Smooth muscle cell (in vitro differentiated cells): ENCODE measurements at regions not wholly inside any gene's neighbourhood (a gene's known extent, or its start where the extent isn't known, plus 50 kb on each side); places are given as distances from the start of the nearest gene placed in this dataset.
A peak's percentile ranks its signal among the peaks of the same experiment; 100 is the strongest.

Experiments
- DNase-seq: peaks from one replicate; lab custom pipeline; 2025; ENCODE audit not compliant: unreplicated experiment; lab: John Stamatoyannopoulos, UW
- H2AFZ ChIP-seq: fragments of 200-600 bp; sonication (generic); 2 replicates; pipeline ENCODE4 v1.6.0; 2016; ENCODE audit warnings: antibody characterized with exemption, low read depth, mild to moderate bottlenecking
- H3F3A ChIP-seq: fragments of 200-600 bp; sonication (generic); 2 replicates; pipeline ENCODE4 v1.6.0; 2017; ENCODE audit warnings: antibody characterized with exemption, low read depth
- H3K27ac ChIP-seq: fragments of 200-600 bp; sonication (generic); 2 replicates; pipeline ENCODE4 v1.5.1; 2016; ENCODE audit warnings: low read depth, mild to moderate bottlenecking
- H3K27me3 ChIP-seq: fragments of 200-600 bp; sonication (generic); 2 replicates; pipeline ENCODE4 v1.6.1; 2016; ENCODE audit warnings: low read depth, mild to moderate bottlenecking
- H3K36me3 ChIP-seq: fragments of 200-600 bp; sonication (generic); 2 replicates; pipeline ENCODE4 v1.5.1; 2016; ENCODE audit warnings: low read depth
- H3K4me1 ChIP-seq: fragments of 200-600 bp; sonication (generic); 2 replicates; pipeline ENCODE4 v1.5.1; 2016; ENCODE audit warnings: low read depth
- H3K4me2 ChIP-seq: fragments of 200-600 bp; sonication (generic); 2 replicates; pipeline ENCODE4 v1.6.0; 2016; ENCODE audit warnings: mild to moderate bottlenecking
- H3K4me3 ChIP-seq: fragments of 200-600 bp; sonication (generic); 2 replicates; pipeline ENCODE4 v1.5.1; 2016; ENCODE audit warnings: mild to moderate bottlenecking
- H3K79me2 ChIP-seq: fragments of 200-600 bp; sonication (generic); 2 replicates; pipeline ENCODE4 v1.6.0; 2016; ENCODE audit warnings: low read depth, mild to moderate bottlenecking
- H3K9ac ChIP-seq: fragments of 200-600 bp; sonication (generic); 2 replicates; pipeline ENCODE4 v1.6.0; 2016; ENCODE audit warnings: low read depth
- H3K9me3 ChIP-seq: fragments of 200-600 bp; sonication (generic); replicated peaks from 2 replicates; pipeline ENCODE4 v1.5.1; 2016; ENCODE audit warnings: low read depth
- H4K20me1 ChIP-seq: fragments of 200-600 bp; sonication (generic); 2 replicates; pipeline ENCODE4 v1.6.0; 2016; ENCODE audit warnings: low read depth
- WGBS: methylation state at CpG from one replicate; pipeline ENCODE4 v1.1.7; 2016; ENCODE audit warnings: low lambda C conversion rate; 5-methylcytosine and 5-hydroxymethylcytosine counted together
- TF ChIP-seq, protein P1 (sequence below): fragments of 200-600 bp; sonication (generic); IDR thresholded peaks from 2 replicates; pipeline ENCODE4 v1.5.1; 2017; ENCODE audit warnings: borderline replicate concordance, mild to moderate bottlenecking, antibody characterized with exemption; ENCODE audit not compliant: insufficient read depth, poor library complexity, severe bottlenecking

DNA sequence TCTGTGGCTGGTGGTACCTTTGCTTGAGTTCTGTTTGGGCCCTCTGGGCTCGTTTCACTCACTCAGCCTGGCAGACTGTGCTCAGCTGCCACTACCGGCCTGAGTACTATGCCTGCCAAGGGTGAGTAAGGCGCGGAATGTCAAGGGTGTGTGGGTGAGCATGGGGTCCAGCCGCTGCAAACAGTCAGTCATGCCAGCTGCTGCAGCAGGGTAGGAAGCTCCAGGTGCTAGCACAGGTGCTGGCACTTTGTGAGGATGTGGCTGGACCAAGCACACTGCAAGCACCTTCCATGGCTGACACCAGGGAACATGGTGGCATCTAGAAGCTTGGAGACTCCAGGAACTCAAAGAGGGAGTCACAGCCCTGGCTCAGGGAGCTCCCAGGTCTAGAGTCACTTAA, 368.6 kb upstream of the ACO1 start:
- H3K4me2 ChIP-seq, result no peak overlapping the region
- H3K36me3 ChIP-seq, result no peaks in the 10 kb centered on the region
- no peak overlapping the region for H3K9ac ChIP-seq
- H3K4me1 ChIP-seq, result no peaks in the 10 kb centered on the region
- H4K20me1 ChIP-seq, result no peaks in the 10 kb centered on the region
- TF ChIP-seq, protein P1, sequence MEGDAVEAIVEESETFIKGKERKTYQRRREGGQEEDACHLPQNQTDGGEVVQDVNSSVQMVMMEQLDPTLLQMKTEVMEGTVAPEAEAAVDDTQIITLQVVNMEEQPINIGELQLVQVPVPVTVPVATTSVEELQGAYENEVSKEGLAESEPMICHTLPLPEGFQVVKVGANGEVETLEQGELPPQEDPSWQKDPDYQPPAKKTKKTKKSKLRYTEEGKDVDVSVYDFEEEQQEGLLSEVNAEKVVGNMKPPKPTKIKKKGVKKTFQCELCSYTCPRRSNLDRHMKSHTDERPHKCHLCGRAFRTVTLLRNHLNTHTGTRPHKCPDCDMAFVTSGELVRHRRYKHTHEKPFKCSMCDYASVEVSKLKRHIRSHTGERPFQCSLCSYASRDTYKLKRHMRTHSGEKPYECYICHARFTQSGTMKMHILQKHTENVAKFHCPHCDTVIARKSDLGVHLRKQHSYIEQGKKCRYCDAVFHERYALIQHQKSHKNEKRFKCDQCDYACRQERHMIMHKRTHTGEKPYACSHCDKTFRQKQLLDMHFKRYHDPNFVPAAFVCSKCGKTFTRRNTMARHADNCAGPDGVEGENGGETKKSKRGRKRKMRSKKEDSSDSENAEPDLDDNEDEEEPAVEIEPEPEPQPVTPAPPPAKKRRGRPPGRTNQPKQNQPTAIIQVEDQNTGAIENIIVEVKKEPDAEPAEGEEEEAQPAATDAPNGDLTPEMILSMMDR, result no peak
- WGBS, result 83% methylated on average over 5 of the region's 5 CpGs
- H3K27ac ChIP-seq, result no peak overlapping the region
- no peak overlapping the region for H2AFZ ChIP-seq
- H3F3A ChIP-seq, result no peaks in the 10 kb centered on the region
- H3K9me3 ChIP-seq, result no peaks in the 10 kb centered on the region
- no peak for DNase-seq
- no peaks in the 10 kb centered on the region for H3K79me2 ChIP-seq
- H3K27me3 ChIP-seq, result no peaks in the 10 kb centered on the region
- no peak overlapping the region for H3K4me3 ChIP-seq

DNA sequence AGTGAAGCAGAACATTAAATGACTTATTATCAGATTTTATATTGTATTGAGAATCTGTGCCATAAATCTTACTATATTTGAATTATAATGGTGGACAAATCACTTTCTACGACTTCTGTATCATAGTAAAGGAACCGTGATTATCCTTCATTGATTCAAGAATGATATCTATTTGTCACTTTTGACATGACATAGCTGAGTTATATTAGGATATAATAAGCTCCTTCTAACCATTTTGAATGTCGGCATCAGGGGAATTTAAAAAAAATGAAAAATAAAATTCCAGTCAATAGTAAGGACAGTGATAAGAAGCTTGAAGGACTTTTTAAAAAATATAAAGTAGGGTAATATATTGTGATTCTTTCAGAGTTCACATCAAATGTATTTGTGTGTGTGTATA, 338.9 kb upstream of the ACO1 start:
- no peak for DNase-seq
- 87% methylated on average over 3 of the region's 3 CpGs for WGBS
- Histone ChIP-seq H3K27me3 (no peaks in the 10 kb centered on the region), H3F3A (no peaks in the 10 kb centered on the region), H3K9me3 (no peaks in the 10 kb centered on the region), H3K4me1 (no peaks in the 10 kb centered on the region), H3K79me2 (no peaks in the 10 kb centered on the region), H3K27ac (no peak overlapping the region), H4K20me1 (no peaks in the 10 kb centered on the region), H3K9ac (no peak overlapping the region), H3K4me2 (no peak overlapping the region), H3K4me3 (no peak overlapping the region), H3K36me3 (no peaks in the 10 kb centered on the region), H2AFZ (no peak overlapping the region)
- TF ChIP-seq, protein P1, result no peak

GRCh38 chr9:32067261-32067660, 317.2 kb upstream of the ACO1 start:
- Histone ChIP-seq H3K4me2 (no peak overlapping the region), H3F3A (no peaks in the 10 kb centered on the region), H2AFZ (no peak overlapping the region), H4K20me1 (no peaks in the 10 kb centered on the region), H3K9me3 (no peaks in the 10 kb centered on the region), H3K9ac (no peak overlapping the region), H3K27ac (no peak overlapping the region), H3K4me3 (no peak overlapping the region), H3K4me1 (peaks cover 4% of the 10 kb centered on the region), H3K36me3 (no peaks in the 10 kb centered on the region), H3K79me2 (no peaks in the 10 kb centered on the region), H3K27me3 (no peaks in the 10 kb centered on the region)
- TF ChIP-seq, protein P1, result no peak
- no peak for DNase-seq
- 97% methylated on average over 1 of the region's 1 CpG for WGBS

- Histone ChIP-seq H4K20me1 (no peaks in the 10 kb centered on the region), H3K36me3 (no peaks in the 10 kb centered on the region), H3K9ac (no peak overlapping the region), H3K4me1 (peaks cover 4% of the 10 kb centered on the region), H3F3A (no peaks in the 10 kb centered on the region), H3K4me3 (no peak overlapping the region), H3K4me2 (no peak overlapping the region), H3K79me2 (no peaks in the 10 kb centered on the region), H3K27ac (no peak overlapping the region), H2AFZ (no peak overlapping the region), H3K9me3 (no peaks in the 10 kb centered on the region), H3K27me3 (no peaks in the 10 kb centered on the region)
- 52% methylated on average over 9 of the region's 9 CpGs for WGBS
- TF ChIP-seq, protein P1, result peak; percentile 34
- DNase-seq, result no peak
Observed at GRCh38 chr9:32069169-32069813, 315.2 kb upstream of the ACO1 start.
